Fibroblast of lung (primary cell): ENCODE measurements at regions not wholly inside any gene's neighbourhood (a gene's known extent, or its start where the extent isn't known, plus 50 kb on each side); places are given as distances from the start of the nearest gene placed in this dataset.

ENCODE experiments used
- DNase-seq, 2 donors: peaks; one replicate each; pipeline versions ENCODE4 v3.0.0 to v3.0.0-alpha.2; 2010; ENCODE audit warnings: low read depth in 2 of 2
- H2AFZ ChIP-seq: 2 replicates; pipeline ENCODE4 v1.5.1; 2012; ENCODE audit warnings: low read length, control low read depth, inconsistent platforms
- H3K27ac ChIP-seq: 2 replicates; pipeline ENCODE4 v1.5.1; 2011; ENCODE audit warnings: low read length, control low read depth; ENCODE audit not compliant: insufficient read depth
- H3K27me3 ChIP-seq: 2 replicates; pipeline ENCODE4 v1.5.1; 2011; ENCODE audit warnings: mild to moderate bottlenecking, low read length; ENCODE audit not compliant: control insufficient read depth, insufficient read depth
- H3K36me3 ChIP-seq: 2 replicates; pipeline ENCODE4 v1.5.1; 2011; ENCODE audit warnings: low read length; ENCODE audit not compliant: control insufficient read depth, insufficient read depth
- H3K4me1 ChIP-seq: 2 replicates; pipeline ENCODE4 v1.5.1; 2011; ENCODE audit warnings: low read length; ENCODE audit not compliant: control insufficient read depth, insufficient read depth; ENCODE audit errors: extremely low read depth
- H3K4me2 ChIP-seq: 2 replicates; pipeline ENCODE4 v1.5.1; 2011; ENCODE audit warnings: low read length, control low read depth; ENCODE audit not compliant: insufficient read depth; ENCODE audit errors: extremely low read depth
- H3K4me3 ChIP-seq, 4 experiments: fragments of 200-600 bp in 1 of 4; sonication (generic) in 1 of 4; replicated peaks in 1 of 4; 2 replicates each; pipeline ENCODE4 v1.5.1; 2011 to 2016; ENCODE audit warnings: low read length in 4 of 4, low read depth in 3 of 4, mild to moderate bottlenecking in 3 of 4, control low read depth in 2 of 4, inconsistent platforms in 1 of 4, mixed read lengths in 1 of 4; ENCODE audit not compliant: insufficient read depth in 1 of 4; ENCODE audit errors: control extremely low read depth in 1 of 4
- H3K79me2 ChIP-seq: 2 replicates; pipeline ENCODE4 v1.5.1; 2012; ENCODE audit warnings: mild to moderate bottlenecking, low read length, inconsistent platforms; ENCODE audit not compliant: control insufficient read depth, insufficient read depth
- H3K9ac ChIP-seq: 2 replicates; pipeline ENCODE4 v1.5.1; 2011; ENCODE audit warnings: mild to moderate bottlenecking, low read length, control low read depth; ENCODE audit not compliant: insufficient read depth
- H3K9me3 ChIP-seq: 2 replicates; pipeline ENCODE4 v1.5.1; 2012; ENCODE audit warnings: low read depth, low read length; ENCODE audit not compliant: control insufficient read depth, insufficient read depth
- H4K20me1 ChIP-seq: 2 replicates; pipeline ENCODE4 v1.5.1; 2011; ENCODE audit warnings: low read length; ENCODE audit not compliant: control insufficient read depth, insufficient read depth; ENCODE audit errors: extremely low read depth
- CTCF ChIP-seq, 2 donors: IDR thresholded peaks in 1 of 2; conservative IDR thresholded peaks in 1 of 2; 1 replicate in 1 of 2; 2 replicates in 1 of 2; pipeline ENCODE4 v1.5.1; 2011 to 2012; ENCODE audit warnings: low read length in 2 of 2, control low read depth in 1 of 2, inconsistent platforms in 1 of 2, low read depth in 1 of 2, mild to moderate bottlenecking in 1 of 2
- EZH2 ChIP-seq: IDR thresholded peaks from 2 replicates; pipeline ENCODE4 v1.5.1; 2012; ENCODE audit warnings: low read length, control low read depth, mild to moderate bottlenecking; ENCODE audit errors: missing control alignments

GRCh38 chr13:86409466-86410241, 610.4 kb upstream of the SLITRK6 start:
- H3K27me3 ChIP-seq = no peaks in the 10 kb centered on the region
- H3K79me2 ChIP-seq = no peaks in the 10 kb centered on the region
- no peak overlapping the region for H2AFZ ChIP-seq
- no peaks in the 10 kb centered on the region for H4K20me1 ChIP-seq
- H3K4me2 ChIP-seq = no peak overlapping the region
- H3K27ac ChIP-seq = no peak overlapping the region
- H3K9me3 ChIP-seq = no peaks in the 10 kb centered on the region
- no peak overlapping the region for H3K9ac ChIP-seq
- no peak for DNase-seq
- no peaks in the 10 kb centered on the region for H3K36me3 ChIP-seq
- H3K4me1 ChIP-seq = no peaks in the 10 kb centered on the region
- TF ChIP-seq CTCF (conservative IDR thresholded peaks at IDR 0.05 in 1 of 2, IDR thresholded peaks at IDR 0.05 in 1 of 2; ENCODE audit: low read depth in 1 of 2, low read length in 2 of 2) (no peak), EZH2 (no peak)
- H3K4me3 ChIP-seq = no peak overlapping the region

- no peak overlapping the region for H2AFZ ChIP-seq
- no peaks in the 10 kb centered on the region for H3K36me3 ChIP-seq
- no peak overlapping the region for H3K4me2 ChIP-seq
- H3K27ac ChIP-seq = no peak overlapping the region
- H3K27me3 ChIP-seq = no peaks in the 10 kb centered on the region
- no peaks in the 10 kb centered on the region for H3K79me2 ChIP-seq
- no peaks in the 10 kb centered on the region for H3K4me1 ChIP-seq
- DNase-seq = peak in 1 of 2 donors; percentile 51
- H3K4me3 ChIP-seq = no peak overlapping the region
- no peaks in the 10 kb centered on the region for H3K9me3 ChIP-seq
- H4K20me1 ChIP-seq = no peaks in the 10 kb centered on the region
- H3K9ac ChIP-seq = no peak overlapping the region
- TF ChIP-seq EZH2 (no peak), CTCF (conservative IDR thresholded peaks at IDR 0.05 in 1 of 2, IDR thresholded peaks at IDR 0.05 in 1 of 2; ENCODE audit: low read depth in 1 of 2, low read length in 2 of 2) (no peak)
Measured at GRCh38 chr13:86425170-86425815, 626.1 kb upstream of the SLITRK6 start.

- no peak for TF ChIP-seq EZH2
- no peak for TF ChIP-seq CTCF (conservative IDR thresholded peaks at IDR 0.05 in 1 of 2, IDR thresholded peaks at IDR 0.05 in 1 of 2; ENCODE audit: low read depth in 1 of 2, low read length in 2 of 2)
- H3K4me3 ChIP-seq = no peak overlapping the region
- H3K79me2 ChIP-seq = no peaks in the 10 kb centered on the region
Measured at GRCh38 chr13:86426437-86426836, 627.2 kb upstream of the SLITRK6 start.

More at GRCh38 chr13:86426437-86426836, 627.2 kb upstream of the SLITRK6 start:
- Histone ChIP-seq H3K9ac (no peak overlapping the region), H3K27ac (no peak overlapping the region), H3K4me1 (no peaks in the 10 kb centered on the region), H3K4me2 (no peak overlapping the region), H3K36me3 (no peaks in the 10 kb centered on the region), H2AFZ (no peak overlapping the region), H4K20me1 (no peaks in the 10 kb centered on the region), H3K9me3 (no peaks in the 10 kb centered on the region), H3K27me3 (no peaks in the 10 kb centered on the region)
- DNase-seq = no peak
